H9 (cell line): ENCODE measurements at regions not wholly inside any gene's neighbourhood (a gene's known extent, or its start where the extent isn't known, plus 50 kb on each side); places are given as distances from the start of the nearest gene placed in this dataset.

Experiments used
- DNase-seq: peaks from one replicate; pipeline ENCODE4 v3.0.0-alpha.2; 2017
- H2AFZ ChIP-seq: one replicate; pipeline ENCODE4 v1.6.1; 2013; ENCODE audit warnings: mild to moderate bottlenecking, low read length, control low read depth, moderate library complexity
- H2AK5ac ChIP-seq: 2 replicates; pipeline ENCODE4 v1.6.1; 2013; ENCODE audit warnings: low read length, control low read depth, mixed read lengths; ENCODE audit not compliant: insufficient read length
- H2BK120ac ChIP-seq: one replicate; pipeline ENCODE4 v1.6.1; 2013; ENCODE audit warnings: low read depth, mild to moderate bottlenecking, low read length, control low read depth, inconsistent platforms; ENCODE audit not compliant: poor library complexity, severe bottlenecking
- H2BK12ac ChIP-seq: 2 replicates; pipeline ENCODE4 v1.6.1; 2013; ENCODE audit warnings: low read length, control low read depth, mixed read lengths, low read depth; ENCODE audit not compliant: insufficient read length
- H2BK15ac ChIP-seq: 2 replicates; pipeline ENCODE4 v1.6.1; 2013; ENCODE audit warnings: low read depth, low read length, control low read depth
- H2BK20ac ChIP-seq: one replicate; pipeline ENCODE4 v1.6.1; 2013; ENCODE audit warnings: low read depth, mild to moderate bottlenecking, low read length, control low read depth, inconsistent platforms; ENCODE audit not compliant: poor library complexity, severe bottlenecking
- H2BK5ac ChIP-seq: 2 replicates; pipeline ENCODE4 v1.6.1; 2013; ENCODE audit warnings: low read length, control low read depth, mixed read lengths; ENCODE audit not compliant: insufficient read length
- H3K14ac ChIP-seq: 2 replicates; pipeline ENCODE4 v1.6.1; 2013; ENCODE audit warnings: low read length, control low read depth; ENCODE audit not compliant: insufficient read depth
- H3K18ac ChIP-seq: 2 replicates; pipeline ENCODE4 v1.6.1; 2013; ENCODE audit warnings: low read depth, mild to moderate bottlenecking, mixed read lengths, low read length, control low read depth; ENCODE audit not compliant: insufficient read length
- H3K23ac ChIP-seq: 2 replicates; pipeline ENCODE4 v1.6.1; 2013; ENCODE audit warnings: low read length, control low read depth, mixed read lengths, low read depth; ENCODE audit not compliant: insufficient read length
- H3K23me2 ChIP-seq: 2 replicates; pipeline ENCODE4 v1.6.1; 2013; ENCODE audit warnings: low read depth, mild to moderate bottlenecking, mixed read lengths, low read length, control low read depth; ENCODE audit not compliant: insufficient read length, poor library complexity, severe bottlenecking
- H3K27ac ChIP-seq: 2 replicates; pipeline ENCODE4 v1.5.1; 2013; ENCODE audit warnings: low read length, control low read depth, mixed read lengths, low read depth; ENCODE audit not compliant: insufficient read length
- H3K27me3 ChIP-seq: 2 replicates; pipeline ENCODE4 v1.6.1; 2013; ENCODE audit warnings: low read length, control low read depth, inconsistent platforms; ENCODE audit not compliant: insufficient read depth
- H3K4ac ChIP-seq: 2 replicates; pipeline ENCODE4 v1.6.1; 2013; ENCODE audit warnings: low read depth, mild to moderate bottlenecking, control low read depth, inconsistent platforms, low read length, moderate library complexity
- H3K4me1 ChIP-seq: 2 replicates; pipeline ENCODE4 v1.6.1; 2013; ENCODE audit warnings: low read length, control low read depth, inconsistent platforms; ENCODE audit not compliant: insufficient read depth
- H3K4me2 ChIP-seq: 2 replicates; pipeline ENCODE4 v1.6.1; 2013; ENCODE audit warnings: low read length, control low read depth, mixed read lengths; ENCODE audit not compliant: insufficient read length, insufficient read depth
- H3K56ac ChIP-seq: 2 replicates; pipeline ENCODE4 v1.6.1; 2013; ENCODE audit warnings: low read depth, mild to moderate bottlenecking, mixed read lengths, low read length, control low read depth; ENCODE audit not compliant: insufficient read length
- H3K79me1 ChIP-seq: 2 replicates; pipeline ENCODE4 v1.6.1; 2013; ENCODE audit warnings: low read depth, mild to moderate bottlenecking, moderate library complexity, low read length, control low read depth, inconsistent platforms; ENCODE audit not compliant: insufficient read depth, poor library complexity, severe bottlenecking
- H3K79me2 ChIP-seq: 2 replicates; pipeline ENCODE4 v1.6.1; 2013; ENCODE audit warnings: low read length, control low read depth, inconsistent platforms; ENCODE audit not compliant: insufficient read depth
- H3K9ac ChIP-seq: 2 replicates; pipeline ENCODE4 v1.6.1; 2013; ENCODE audit warnings: low read length, control low read depth, mixed read lengths; ENCODE audit not compliant: insufficient read length; ENCODE audit errors: extremely low read depth
- H3K9me3 ChIP-seq: one replicate; pipeline ENCODE4 v1.6.1; 2013; ENCODE audit warnings: low read depth, low read length, inconsistent platforms; ENCODE audit not compliant: control insufficient read depth
- H3T11ph ChIP-seq: one replicate; pipeline ENCODE4 v1.6.1; 2013; ENCODE audit warnings: mild to moderate bottlenecking, low read length, control low read depth, inconsistent platforms
- H4K20me1 ChIP-seq: one replicate; pipeline ENCODE4 v1.6.1; 2013; ENCODE audit not compliant: control insufficient read depth, insufficient read length, insufficient read depth
- H4K5ac ChIP-seq: 2 replicates; pipeline ENCODE4 v1.6.1; 2013; ENCODE audit warnings: low read depth, mild to moderate bottlenecking, mixed read lengths, low read length, control low read depth; ENCODE audit not compliant: insufficient read length
- H4K8ac ChIP-seq: replicated peaks from 2 replicates; pipeline ENCODE4 v1.6.1; 2013; ENCODE audit warnings: low read length, control low read depth, mixed read lengths, low read depth; ENCODE audit not compliant: insufficient read length
- H4K91ac ChIP-seq: 2 replicates; pipeline ENCODE4 v1.6.1; 2013; ENCODE audit warnings: low read depth, mild to moderate bottlenecking, moderate library complexity, mixed read lengths, low read length, control low read depth; ENCODE audit not compliant: insufficient read length
- H3K27ac Mint-ChIP-seq, 3 experiments: 2 replicates in 2 of 3; 3 replicates in 1 of 3; pipeline ENCODE4 v1.8.0; 2020 to 2021; ENCODE audit warnings: mixed read lengths in 3 of 3, mild to moderate bottlenecking in 1 of 3, moderate library complexity in 1 of 3
- H3K27me3 Mint-ChIP-seq: 2 replicates; pipeline ENCODE4 v1.8.0; 2021; ENCODE audit warnings: low read depth, mild to moderate bottlenecking, moderate library complexity, mixed read lengths
- H3K36me3 Mint-ChIP-seq, 3 experiments: 2 replicates in 2 of 3; 3 replicates in 1 of 3; pipeline ENCODE4 v1.8.0; 2020 to 2021; ENCODE audit warnings: low read depth in 3 of 3, mixed read lengths in 3 of 3; ENCODE audit not compliant: insufficient read depth in 1 of 3
- H3K4me1 Mint-ChIP-seq, 2 experiments: 2 replicates each; pipeline ENCODE4 v1.8.0; 2020; ENCODE audit warnings: mixed read lengths in 2 of 2
- H3K4me3 Mint-ChIP-seq, 2 experiments: 2 replicates in 1 of 2; 3 replicates in 1 of 2; pipeline ENCODE4 v1.8.0; 2020 to 2021; ENCODE audit warnings: mild to moderate bottlenecking in 2 of 2, mixed read lengths in 2 of 2, moderate library complexity in 1 of 2
- H3K9me3 Mint-ChIP-seq, 2 experiments: 2 replicates in 1 of 2; 3 replicates in 1 of 2; pipeline ENCODE4 v1.8.0; 2020; ENCODE audit warnings: mild to moderate bottlenecking in 2 of 2, mixed read lengths in 2 of 2, moderate library complexity in 1 of 2
- WGBS: extraction: QIAGEN DNeasy Blood & Tissue Kit; methylation state at CpG from one replicate; pipeline ENCODE4 v1.1.7; 2013; ENCODE audit warnings: missing lambda C conversion rate, low lambda C conversion rate, mixed read lengths; ENCODE audit not compliant: insufficient read length; ENCODE audit errors: extremely low coverage; 5-methylcytosine and 5-hydroxymethylcytosine counted together
- TF ChIP-seq, protein P1 (sequence below): fragments of 200-600 bp; sonication (generic); conservative IDR thresholded peaks from 3 replicates; pipeline ENCODE4 v1.8.0; 2021; ENCODE audit warnings: antibody characterized with exemption, mild to moderate bottlenecking

DNA sequence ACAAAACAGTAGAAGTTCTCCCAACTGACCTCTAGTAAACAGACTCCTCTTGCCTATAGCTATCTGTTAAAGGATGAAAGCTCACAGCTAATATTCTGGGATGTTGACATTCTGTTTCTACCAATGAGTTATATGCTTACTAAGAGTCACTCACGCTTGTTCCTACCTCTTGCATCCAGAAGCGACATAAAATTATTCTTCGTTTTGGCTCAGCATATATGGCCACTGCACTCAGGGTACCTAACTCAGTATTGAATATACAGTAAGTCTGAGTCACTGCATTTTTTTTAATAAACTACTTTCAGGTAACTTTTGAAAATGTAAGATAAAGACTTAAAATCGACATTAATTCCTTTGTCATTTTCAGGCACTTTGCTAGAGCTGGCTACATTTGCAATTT, 214.4 kb upstream of the STXBP5 start:
- Histone ChIP-seq H3K9me3 (no peaks in the 10 kb centered on the region), H3K27me3 (no peaks in the 10 kb centered on the region), H3K79me2 (no peaks in the 10 kb centered on the region), H3K23ac (no peak overlapping the region), H3K4me1 (no peaks in the 10 kb centered on the region), H3K79me1 (no peaks in the 10 kb centered on the region), H2BK120ac (no peak overlapping the region), H2BK5ac (no peak overlapping the region), H2AK5ac (no peak overlapping the region), H2BK15ac (no peak overlapping the region), H4K5ac (no peak overlapping the region), H4K91ac (no peak overlapping the region), H4K20me1 (no peaks in the 10 kb centered on the region), H3K14ac (no peak overlapping the region), H3K9ac (no peak overlapping the region), H3T11ph (no peak overlapping the region), H3K27ac (no peak overlapping the region), H2BK12ac (no peak overlapping the region), H4K8ac (no peak overlapping the region), H2AFZ (no peak overlapping the region), H3K56ac (no peak overlapping the region), H2BK20ac (no peak overlapping the region), H3K18ac (no peak overlapping the region), H3K4ac (no peak overlapping the region), H3K23me2 (no peaks in the 10 kb centered on the region), H3K4me2 (no peak overlapping the region)
- H3K4me3 Mint-ChIP-seq, result no peak overlapping the region
- H3K27me3 Mint-ChIP-seq, result no peaks in the 10 kb centered on the region
- no CpG with 5 or more reads among the region's 4 CpGs for WGBS
- TF ChIP-seq, protein P1, sequence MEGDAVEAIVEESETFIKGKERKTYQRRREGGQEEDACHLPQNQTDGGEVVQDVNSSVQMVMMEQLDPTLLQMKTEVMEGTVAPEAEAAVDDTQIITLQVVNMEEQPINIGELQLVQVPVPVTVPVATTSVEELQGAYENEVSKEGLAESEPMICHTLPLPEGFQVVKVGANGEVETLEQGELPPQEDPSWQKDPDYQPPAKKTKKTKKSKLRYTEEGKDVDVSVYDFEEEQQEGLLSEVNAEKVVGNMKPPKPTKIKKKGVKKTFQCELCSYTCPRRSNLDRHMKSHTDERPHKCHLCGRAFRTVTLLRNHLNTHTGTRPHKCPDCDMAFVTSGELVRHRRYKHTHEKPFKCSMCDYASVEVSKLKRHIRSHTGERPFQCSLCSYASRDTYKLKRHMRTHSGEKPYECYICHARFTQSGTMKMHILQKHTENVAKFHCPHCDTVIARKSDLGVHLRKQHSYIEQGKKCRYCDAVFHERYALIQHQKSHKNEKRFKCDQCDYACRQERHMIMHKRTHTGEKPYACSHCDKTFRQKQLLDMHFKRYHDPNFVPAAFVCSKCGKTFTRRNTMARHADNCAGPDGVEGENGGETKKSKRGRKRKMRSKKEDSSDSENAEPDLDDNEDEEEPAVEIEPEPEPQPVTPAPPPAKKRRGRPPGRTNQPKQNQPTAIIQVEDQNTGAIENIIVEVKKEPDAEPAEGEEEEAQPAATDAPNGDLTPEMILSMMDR, result no peak
- no peaks in the 10 kb centered on the region for H3K36me3 Mint-ChIP-seq
- no peak overlapping the region for H3K27ac Mint-ChIP-seq
- no peak for DNase-seq
- H3K4me1 Mint-ChIP-seq, result peaks cover 2 to 4% of the 10 kb centered on the region in 2 experiments
- H3K9me3 Mint-ChIP-seq, result peaks cover 0 to 3% of the 10 kb centered on the region in 2 experiments; a peak in 2 of 5 replicates
